K562 (cell line): ENCODE measurements at regions not wholly inside any gene's neighbourhood (a gene's known extent, or its start where the extent isn't known, plus 50 kb on each side); places are given as distances from the start of the nearest gene placed in this dataset.

Experiments
- ATAC-seq: fragments of 200-7000 bp; cut with Tn5 transposase; 3 replicates; pipeline ENCODE4 v1.9.1; 2020; ENCODE audit warnings: moderate library complexity
- BruUV-seq: library from RNA; stranded (reverse); fragments of 400-500 nt; replicated peaks from 2 replicates; lab custom pipeline; 2021; lab: Mats Ljungman, UMichigan
- CTCF ChIA-PET: fragments of 300-600 bp; formaldehyde crosslinking; extraction: SDS; loops from one replicate; lab custom pipeline; 2021; ENCODE audit warnings: low intra/inter-chr PET ratio; lab: Yijun Ruan, JAX
- POLR2A ChIA-PET: fragments of 300-600, 350-650 bp; sonication (Branson Sonifier 250); formaldehyde crosslinking; extraction: SDS; loops from one replicate; lab custom pipeline; 2021; ENCODE audit warnings: antibody characterized with exemption, inconsistent platforms; lab: Yijun Ruan, JAX
- DNase-seq, 4 experiments: peaks; one replicate each; pipeline versions ENCODE4 v3.0.0 to v3.0.0-alpha.2; 2011 to 2018; ENCODE audit warnings: low spot score in 3 of 4, mixed read lengths in 3 of 4; ENCODE audit errors: extremely low read depth in 1 of 4
- FAIRE-seq: peaks from 2 replicates; lab custom pipeline; 2011; peaks lifted over from hg19 to GRCh38; lab: Jason Lieb, UNC
- H2AFZ ChIP-seq: 2 replicates; pipeline ENCODE4 v1.6.0; 2011; ENCODE audit warnings: low read depth, low read length, control low read depth, inconsistent platforms
- H3K27ac ChIP-seq: fragments of 200-600 bp; 3 replicates; pipeline ENCODE4 v1.8.0; 2011; ENCODE audit warnings: low read depth, mild to moderate bottlenecking, control low read depth, inconsistent platforms, low read length, moderate library complexity, mixed read lengths; ENCODE audit errors: extremely low read depth
- H3K27me3 ChIP-seq, 2 experiments: fragments of 300-600 bp in 1 of 2; 2 replicates in 1 of 2; 3 replicates in 1 of 2; pipeline versions ENCODE4 v1.6.0 to v1.8.0; 2011; ENCODE audit warnings: inconsistent platforms in 2 of 2, low read length in 2 of 2, mild to moderate bottlenecking in 1 of 2, mixed read lengths in 1 of 2, moderate library complexity in 1 of 2; ENCODE audit not compliant: control insufficient read depth in 2 of 2, insufficient read depth in 2 of 2
- H3K36me3 ChIP-seq: fragments of 300-600 bp; 3 replicates; pipeline ENCODE4 v1.8.0; 2011; ENCODE audit warnings: mild to moderate bottlenecking, low read length, inconsistent platforms; ENCODE audit not compliant: control insufficient read depth, insufficient read depth
- H3K4me1 ChIP-seq, 2 experiments: fragments of 200-600 bp in 1 of 2; replicated peaks in 1 of 2; 2 replicates in 1 of 2; 3 replicates in 1 of 2; pipeline versions ENCODE4 v1.5.1 to v1.8.0; 2011; ENCODE audit warnings: inconsistent platforms in 2 of 2, low read length in 2 of 2, mild to moderate bottlenecking in 1 of 2, mixed read lengths in 1 of 2, moderate library complexity in 1 of 2; ENCODE audit not compliant: control insufficient read depth in 2 of 2, insufficient read depth in 2 of 2
- H3K4me2 ChIP-seq: 2 replicates; pipeline ENCODE4 v1.6.1; 2011; ENCODE audit warnings: low read length, control low read depth, inconsistent platforms, mixed read lengths; ENCODE audit not compliant: insufficient read depth
- H3K4me3 ChIP-seq: fragments of 200-600 bp; sonication (generic), shearing (Covaris generic); 2 replicates; pipeline ENCODE4 v1.5.1; 2016; ENCODE audit warnings: control low read depth, inconsistent platforms
- H3K79me2 ChIP-seq: fragments of 200-600 bp; 3 replicates; pipeline ENCODE4 v1.8.0; 2011; ENCODE audit warnings: low read length, inconsistent platforms; ENCODE audit not compliant: control insufficient read depth, insufficient read depth
- H3K9ac ChIP-seq, 2 experiments: 2 replicates each; pipeline versions ENCODE4 v1.6.0 to v1.6.1; 2011; ENCODE audit warnings: low read depth in 2 of 2, low read length in 2 of 2, control low read depth in 1 of 2, inconsistent platforms in 1 of 2, mild to moderate bottlenecking in 1 of 2, mixed read lengths in 1 of 2; ENCODE audit not compliant: insufficient read depth in 1 of 2
- H3K9me1 ChIP-seq: one replicate; pipeline ENCODE4 v1.6.0; 2011; ENCODE audit warnings: inconsistent platforms, mild to moderate bottlenecking, low read length, moderate library complexity; ENCODE audit not compliant: control insufficient read depth, insufficient read depth
- H3K9me3 ChIP-seq: replicated peaks from 2 replicates; pipeline ENCODE4 v1.5.1; 2011; ENCODE audit warnings: low read depth, low read length, inconsistent platforms; ENCODE audit not compliant: control insufficient read depth, insufficient read depth
- H4K20me1 ChIP-seq: replicated peaks from 2 replicates; pipeline ENCODE4 v1.6.1; 2011; ENCODE audit warnings: low read length, inconsistent platforms, mixed read lengths; ENCODE audit not compliant: control insufficient read depth, insufficient read depth
- ARNT ChIP-seq, 2 experiments: fragments of 450-650 bp; IDR thresholded peaks; 2 replicates each; pipeline ENCODE4 v1.6.1; 2016; ENCODE audit warnings: mild to moderate bottlenecking in 1 of 2
- BACH1 ChIP-seq: fragments of 200-800 bp; sonication (Bioruptor generic); IDR thresholded peaks from 2 replicates; pipeline ENCODE4 v1.6.1; 2016; ENCODE audit warnings: missing genetic modification characterization, missing compliant biosample characterization
- BRF1 ChIP-seq: IDR thresholded peaks from 3 replicates; pipeline ENCODE4 v1.6.1; 2011; ENCODE audit warnings: borderline replicate concordance, mild to moderate bottlenecking; ENCODE audit not compliant: insufficient read length; ENCODE audit errors: extremely low read depth
- C11orf30 ChIP-seq: fragments of 450-650 bp; IDR thresholded peaks from 2 replicates; pipeline ENCODE4 v1.6.1; 2016; ENCODE audit warnings: low read depth, mild to moderate bottlenecking
- CHD4 ChIP-seq: fragments of 200-600 bp; sonication (generic); IDR thresholded peaks from 3 replicates; pipeline ENCODE4 v1.6.1; 2012; ENCODE audit warnings: low read depth, mild to moderate bottlenecking, mixed read lengths, low read length, inconsistent platforms; ENCODE audit not compliant: insufficient read depth, insufficient replicate concordance, poor library complexity, severe bottlenecking
- DIDO1 ChIP-seq: fragments of 450-650 bp; IDR thresholded peaks from 2 replicates; pipeline ENCODE4 v1.6.1; 2016; ENCODE audit warnings: low read depth, missing biosample characterization, missing genetic modification characterization
- FOXJ2 ChIP-seq: fragments of 200-800 bp; sonication (Bioruptor generic); IDR thresholded peaks from 2 replicates; pipeline ENCODE4 v1.6.1; 2016; ENCODE audit warnings: missing genetic modification characterization, missing compliant biosample characterization
- MAFF ChIP-seq: IDR thresholded peaks from 2 replicates; pipeline ENCODE4 v1.6.1; 2012; ENCODE audit warnings: low read length, improper control_type of control experiment
- MAFG ChIP-seq: fragments of 450-650 bp; conservative IDR thresholded peaks from 2 replicates; pipeline ENCODE4 v1.6.1; 2016; ENCODE audit warnings: missing genetic modification characterization, missing compliant biosample characterization
- MAFK ChIP-seq: IDR thresholded peaks from 2 replicates; pipeline ENCODE4 v1.6.1; 2011; ENCODE audit warnings: low read length, improper control_type of control experiment
- PKNOX1 ChIP-seq: fragments of 450-650 bp; IDR thresholded peaks from 2 replicates; pipeline ENCODE4 v1.6.1; 2016
- ZNF316 ChIP-seq: fragments of 450-650 bp; IDR thresholded peaks from 2 replicates; pipeline ENCODE4 v1.6.1; 2016
- WGBS: fragments of 100-300 bp; shearing (Covaris generic); methylation state at CpG from one replicate; pipeline ENCODE4 v1.1.6; 2016; ENCODE audit warnings: low coverage, mixed read lengths; ENCODE audit not compliant: insufficient coverage; ENCODE audit errors: missing lambda C conversion rate; 5-methylcytosine and 5-hydroxymethylcytosine counted together
- in situ Hi-C: fragments of 300-500 bp; cut with MboI; formaldehyde crosslinking; loops from 4 replicates; pipeline ENCODE4 v1.15.0; 2018; ENCODE audit warnings: inconsistent platforms, mixed read lengths
- intact Hi-C: fragments of 100-400 bp; cut with micrococcal nuclease; formaldehyde crosslinking; loops from 2 replicates; pipeline ENCODE4 v1.14.2; 2022

GRCh38 chr15:94937242-94937641 lies 705.9 kb downstream of the MCTP2 start:
- Histone ChIP-seq H3K79me2 (no peaks in the 10 kb centered on the region), H3K9me3 (no peaks in the 10 kb centered on the region; the same call in none of the 2 replicates), H3K4me2 (no peak overlapping the region), H2AFZ (no peak overlapping the region), H3K36me3 (peaks cover 2% of the 10 kb centered on the region; the same call in 1 of the 3 replicates), H3K4me1 (no peaks in the 10 kb centered on the region), H3K4me3 (no peak overlapping the region), H3K27ac (no peak overlapping the region), H3K9ac (no peak overlapping the region), H3K27me3 (no peaks in the 10 kb centered on the region), H4K20me1 (no peaks in the 10 kb centered on the region), H3K9me1 (no peaks in the 10 kb centered on the region)
- no TSS peak for BruUV-seq
- no peak for FAIRE-seq
- DNase-seq, result no peak
- in situ Hi-C loops (no loop called here), intact Hi-C loops (no loop called here)
- WGBS, result 79% methylated on average over 2 of the region's 2 CpGs
- ChIA-PET CTCF (no interaction called here), POLR2A (no interaction called here)
- ATAC-seq, result no peak
- TF ChIP-seq MAFF (peak; percentile 82), ARNT (IDR thresholded peaks at IDR 0.05) (no peak), ZNF316 (peak; percentile 90), MAFK (peak; percentile 84), CHD4 (no peak), FOXJ2 (tag) (no peak), C11orf30 (peak; percentile 77), MAFG (tag) (peak; percentile 73), PKNOX1 (no peak), BRF1 (no peak), DIDO1 (tag) (no peak), BACH1 (no peak)
